ENCODE measurements at regions not wholly inside any gene's neighbourhood (a gene's known extent, or its start where the extent isn't known, plus 50 kb on each side); places are given as distances from the start of the nearest gene placed in this dataset.
A peak's percentile ranks its signal among the peaks of the same experiment; 100 is the strongest.
"Not testable (repeated sequence)": the region's sequence is repeated elsewhere in the genome, so short reads cannot be mapped to it uniquely, and the experiment has no call there.

- DNase-seq (ENCODE audit: low spot score) = no peak
Measured at GRCh38 chr15:92822216-92823144, 77.6 kb upstream of the CHD2 start.

GRCh38 chr15:92825985-92826384, 74.1 kb upstream of the CHD2 start:
- no peak for DNase-seq (ENCODE audit: low spot score)

DNA sequence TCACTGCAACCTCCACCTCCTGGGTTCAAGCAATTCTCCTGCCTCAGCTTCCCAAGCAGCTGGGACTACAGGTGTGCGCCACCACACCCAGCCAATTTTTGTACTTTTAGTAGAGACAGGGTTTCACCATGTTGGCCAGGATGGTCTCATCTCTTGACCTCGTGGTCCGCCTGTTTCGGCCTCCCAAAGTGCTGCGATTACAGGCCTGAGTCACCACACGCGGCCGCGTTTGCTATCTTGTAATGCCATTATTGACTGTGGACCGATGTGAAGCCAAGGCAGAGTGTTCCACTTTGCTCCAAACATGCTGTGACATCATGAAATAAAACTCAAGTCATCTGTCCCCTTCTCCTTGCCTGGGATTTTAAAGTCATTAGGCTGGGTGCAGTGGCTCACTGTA, 72.1 kb upstream of the CHD2 start:
- not testable (repeated sequence) for DNase-seq (ENCODE audit: low spot score)

DNA sequence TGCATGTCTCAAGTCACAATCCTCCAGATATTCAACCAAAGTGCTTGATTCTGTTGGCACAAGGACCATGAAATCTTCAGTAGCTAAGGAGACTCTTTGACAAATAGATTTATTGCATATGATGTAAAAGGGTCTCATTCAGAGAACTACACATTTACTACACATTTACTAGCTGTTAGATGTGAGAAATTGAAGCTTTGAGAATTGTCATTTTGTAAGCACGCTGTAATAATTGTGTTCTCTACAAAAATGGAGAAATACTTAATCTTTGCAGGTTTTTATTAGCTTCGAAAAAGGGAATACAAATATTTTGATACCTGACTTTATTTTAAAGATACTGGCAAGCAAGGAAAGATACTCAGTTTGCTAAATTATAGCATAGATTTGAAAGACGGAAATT, 70.2 kb upstream of the CHD2 start:
- no peak for DNase-seq (ENCODE audit: low spot score)

- no peak for DNase-seq (ENCODE audit: low spot score)
Measured at GRCh38 chr15:92831336-92831654, 68.8 kb upstream of the CHD2 start.

DNA sequence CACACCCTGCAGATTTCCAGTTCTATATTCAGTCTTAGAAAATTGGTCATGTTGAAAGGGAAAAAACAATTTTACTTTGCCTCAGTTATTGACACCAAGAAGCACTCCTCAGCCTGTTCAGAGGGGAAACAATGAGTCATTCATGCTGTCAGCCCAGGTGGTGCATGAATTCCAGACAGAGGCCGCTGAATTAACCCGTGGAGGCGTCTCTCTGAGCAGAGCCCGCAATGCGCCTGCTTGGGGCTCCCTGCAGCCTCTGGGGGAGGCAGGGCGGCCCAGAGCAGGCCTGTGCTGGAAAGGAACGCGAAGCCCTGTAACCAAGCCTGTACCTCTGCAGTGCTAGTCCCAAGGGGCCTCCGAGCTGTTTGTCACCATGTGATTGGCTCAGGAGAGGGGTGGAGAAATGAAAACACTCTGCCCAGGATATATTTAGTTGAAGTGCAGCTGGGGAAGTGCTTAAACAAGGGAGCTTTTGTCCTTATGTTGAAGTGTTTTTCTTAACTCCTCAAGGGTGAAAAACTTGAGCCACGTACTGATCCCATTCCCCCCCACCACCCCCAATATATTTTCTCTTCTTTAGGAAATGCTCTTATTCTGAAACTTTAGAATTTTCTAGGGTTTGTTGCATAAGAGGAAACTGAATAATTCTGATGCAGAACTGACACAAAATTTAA, 68.3 kb upstream of the CHD2 start:
- DNase-seq (ENCODE audit: low spot score) = peak; percentile 81

DNA sequence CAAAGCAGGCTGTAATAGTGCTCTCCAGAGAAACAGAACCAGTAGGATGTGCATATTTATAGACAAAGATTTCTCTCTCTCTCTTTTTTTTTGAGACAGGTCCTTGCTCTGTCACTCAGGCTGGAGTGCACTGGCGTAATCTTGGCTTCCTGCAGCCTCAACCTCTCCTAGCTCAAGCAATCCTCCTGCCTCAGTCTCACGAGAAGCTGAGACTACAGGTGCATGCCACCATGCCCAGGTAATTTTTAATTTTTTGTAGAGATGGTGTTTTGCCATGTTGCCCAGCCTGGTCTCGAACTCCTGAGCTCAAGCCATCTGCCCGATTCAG, 67.1 kb upstream of the CHD2 start:
- no peak for DNase-seq (ENCODE audit: low spot score)

DNA sequence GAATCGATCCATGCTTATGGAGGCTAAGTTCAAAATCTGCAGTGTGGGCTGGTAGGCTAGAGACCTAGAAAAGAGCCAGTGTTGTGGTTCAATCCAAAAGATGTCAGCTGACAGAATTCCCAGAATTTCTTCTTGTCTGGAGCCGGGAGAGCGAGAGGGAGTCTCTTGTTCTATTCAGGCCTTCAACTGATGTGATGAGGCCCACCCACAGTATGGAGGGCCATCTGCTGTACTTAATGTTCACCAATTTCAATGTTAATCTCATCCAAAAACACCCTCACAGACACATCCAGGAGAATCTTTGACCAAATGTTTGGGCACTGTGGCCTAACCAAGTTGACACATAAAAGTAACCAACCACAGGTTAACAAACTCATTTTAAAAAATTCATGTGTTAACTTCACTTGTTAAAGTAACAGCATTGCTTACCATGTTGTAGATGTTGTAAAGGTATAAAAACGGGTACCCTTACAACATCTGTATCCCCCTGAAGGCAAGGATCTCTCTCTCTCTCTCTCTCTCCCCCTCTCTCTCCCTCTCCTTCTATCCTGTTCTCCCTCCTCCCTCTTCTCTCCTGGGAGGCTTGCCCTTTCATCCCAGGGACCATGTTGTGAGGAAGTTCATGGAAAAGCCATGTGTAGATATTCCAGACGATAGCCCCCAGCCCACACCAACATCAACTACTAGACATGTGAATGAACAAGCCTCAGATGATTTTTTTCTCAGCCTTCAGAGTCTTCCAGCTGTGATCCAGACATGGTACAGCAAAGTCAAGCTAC, 66.4 kb upstream of the CHD2 start:
- no peak for DNase-seq (ENCODE audit: low spot score)

GRCh38 chr15:92839696-92840095, 60.4 kb upstream of the CHD2 start:
- DNase-seq (ENCODE audit: low spot score) = no peak

DNA sequence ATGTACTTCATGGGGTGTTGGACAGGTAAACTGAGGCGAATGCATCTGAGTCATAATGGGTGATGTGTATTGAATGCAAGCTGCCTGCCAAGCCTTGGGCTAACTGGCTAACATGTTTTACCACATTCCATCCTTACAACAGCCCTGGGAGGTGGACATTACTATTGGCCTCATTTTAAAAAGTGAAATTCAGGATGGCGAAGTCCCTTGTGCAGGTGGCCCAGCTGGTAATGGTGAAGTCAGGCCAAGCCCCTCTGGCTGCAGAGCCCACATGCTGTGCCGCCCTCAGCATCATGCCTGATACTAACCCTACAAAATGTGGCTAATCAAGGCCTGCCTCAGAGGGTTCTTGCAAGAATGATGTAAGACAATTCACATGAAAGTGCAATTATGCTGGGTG, 60.0 kb upstream of the CHD2 start:
- no peak for DNase-seq (ENCODE audit: low spot score)

GRCh38 chr15:92843326-92843725, 56.8 kb upstream of the CHD2 start:
- DNase-seq (ENCODE audit: low spot score) = no peak

- DNase-seq (ENCODE audit: low spot score) = no peak
Measured at GRCh38 chr15:92843814-92844213, 56.3 kb upstream of the CHD2 start.

DNA sequence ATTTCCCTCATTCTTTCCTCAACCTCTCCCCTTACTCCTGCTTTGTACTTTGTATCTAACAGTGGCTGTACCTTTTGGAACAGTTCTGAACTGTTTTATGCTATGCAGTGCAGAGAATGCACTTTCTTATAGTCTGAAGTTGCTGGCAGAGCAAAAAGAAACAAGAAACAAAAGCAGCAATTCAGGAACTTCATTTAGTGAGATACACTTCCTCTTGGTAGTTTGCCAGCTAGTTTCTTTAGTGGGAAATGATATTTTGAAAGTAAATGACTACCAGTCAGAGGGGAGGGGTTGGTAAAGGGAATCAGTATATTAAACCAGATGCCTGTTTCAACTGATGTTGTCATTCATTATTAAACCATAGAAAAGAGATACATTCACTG, 55.0 kb upstream of the CHD2 start:
- DNase-seq (ENCODE audit: low spot score) = no peak

GRCh38 chr15:92846741-92847140, 53.4 kb upstream of the CHD2 start:
- DNase-seq (ENCODE audit: low spot score) = no peak

GRCh38 chr15:92847841-92848240, 52.3 kb upstream of the CHD2 start:
- no peak for DNase-seq (ENCODE audit: low spot score)

- DNase-seq (ENCODE audit: low spot score) = peak; percentile 44
Measured at GRCh38 chr15:92848464-92848851, 51.7 kb upstream of the CHD2 start.

GRCh38 chr15:92848852-92849598, 51.1 kb upstream of the CHD2 start:
- DNase-seq (ENCODE audit: low spot score) = no peak

GRCh38 chr15:92850218-92850617, 49.9 kb upstream of the CHD2 start:
- DNase-seq (ENCODE audit: low spot score) = not testable (repeated sequence)

Measured in AG20443 (cell line).